Epidermal melanocyte (primary cell): ENCODE measurements at regions not wholly inside any gene's neighbourhood (a gene's known extent, or its start where the extent isn't known, plus 50 kb on each side); places are given as distances from the start of the nearest gene placed in this dataset.

Source experiments
- DNase-seq: peaks from one replicate; pipeline ENCODE4 v3.0.0; 2011; ENCODE audit warnings: low spot score; ENCODE audit not compliant: insufficient read length

DNA sequence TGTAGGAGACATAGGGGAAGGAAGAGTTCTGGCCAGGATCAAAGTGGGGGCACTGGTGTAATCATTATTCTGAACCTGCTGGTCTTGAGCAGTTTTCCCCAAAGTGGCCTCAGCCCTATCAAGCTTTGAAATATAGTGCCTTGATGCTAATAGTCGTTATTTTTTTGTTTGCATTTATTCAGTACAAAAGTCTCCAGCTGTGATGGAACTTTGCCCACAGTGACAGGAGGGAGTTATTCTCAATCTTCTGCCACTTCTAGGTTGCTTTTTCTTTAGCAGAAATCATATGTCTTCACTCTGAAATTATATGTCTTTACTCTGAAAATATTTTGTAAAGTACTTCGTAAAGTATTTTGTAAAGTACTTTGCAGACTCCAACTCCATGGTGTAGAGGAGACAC, 93.1 kb downstream of the FAT3 start:
- DNase-seq, result no peak

DNA sequence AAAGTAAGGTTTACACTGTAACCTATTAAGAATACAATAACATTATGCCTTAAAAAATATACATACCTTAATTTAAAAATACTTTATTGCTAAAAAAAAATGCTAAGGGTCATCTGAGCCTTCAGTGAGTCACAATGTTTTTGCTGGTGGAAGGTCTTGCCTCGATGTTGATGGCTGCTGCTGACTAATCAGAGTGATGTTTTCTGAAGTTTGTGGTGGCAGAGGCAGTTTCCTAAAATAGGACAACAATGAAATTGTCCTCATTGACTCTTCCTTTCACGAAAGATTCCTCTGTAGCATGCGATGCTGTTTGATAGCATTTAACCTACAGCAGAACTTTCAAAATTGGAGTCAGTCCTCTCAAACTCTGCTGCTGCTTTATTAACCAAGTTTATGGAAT, 97.6 kb downstream of the FAT3 start:
- DNase-seq, result no peak

DNA sequence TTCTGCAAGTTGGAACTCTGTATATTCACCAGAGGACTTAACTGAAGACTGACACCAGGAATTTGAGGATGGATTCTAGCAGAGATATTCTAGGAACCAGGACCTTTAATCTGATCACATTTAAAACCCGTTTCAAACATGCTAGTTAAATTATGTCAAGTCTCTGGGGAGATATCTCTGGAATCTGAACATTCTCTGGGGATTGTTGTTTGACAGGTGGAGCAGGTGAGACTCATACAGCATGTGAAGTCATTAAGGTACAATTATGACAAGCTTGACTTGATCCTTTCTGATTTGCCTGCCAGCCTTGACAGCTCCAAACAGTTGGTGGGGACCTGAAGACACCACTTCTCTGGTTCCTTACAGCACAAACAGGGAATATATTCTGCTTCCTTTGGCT, 100.3 kb downstream of the FAT3 start:
- DNase-seq, result no peak

DNA sequence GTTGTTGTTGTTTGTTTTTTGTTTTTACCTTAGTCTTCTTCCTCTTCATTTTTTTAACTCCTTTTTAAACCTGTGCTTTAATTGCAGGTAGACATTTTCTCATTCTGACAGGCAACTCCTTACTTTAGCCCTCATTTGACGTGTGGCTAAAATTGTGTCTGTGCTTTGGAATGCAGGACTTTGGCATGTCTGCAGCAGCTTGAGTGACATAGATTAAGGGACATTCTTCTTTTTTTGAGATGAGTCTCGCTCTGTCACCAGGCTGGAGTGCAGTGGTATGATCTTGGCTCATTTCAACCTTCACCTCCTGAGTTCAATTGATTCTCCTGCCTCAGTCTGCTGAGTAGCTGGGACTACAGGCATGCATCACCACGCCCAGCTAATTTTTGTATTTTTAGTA, 100.8 kb downstream of the FAT3 start:
- no peak for DNase-seq

DNA sequence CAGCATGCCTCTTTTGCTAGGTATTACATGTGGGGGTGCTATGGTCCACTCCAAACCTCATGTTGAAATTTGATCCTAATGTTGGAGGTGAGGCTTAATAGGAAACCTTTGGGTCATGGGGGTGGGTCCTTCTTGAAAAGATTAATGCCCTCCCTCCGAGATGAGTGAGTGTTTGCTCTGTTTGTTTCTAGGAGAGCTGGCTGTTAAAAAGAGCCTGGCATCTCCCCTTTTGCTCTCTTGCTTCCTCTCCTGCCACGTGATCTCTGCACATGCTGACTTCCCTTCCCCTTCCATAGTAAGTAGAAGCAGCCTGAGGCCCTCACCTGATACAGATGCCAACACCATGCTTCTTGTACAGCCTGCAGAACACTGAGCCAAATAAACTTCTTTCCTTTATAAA, 104.5 kb downstream of the FAT3 start:
- DNase-seq, result no peak

DNA sequence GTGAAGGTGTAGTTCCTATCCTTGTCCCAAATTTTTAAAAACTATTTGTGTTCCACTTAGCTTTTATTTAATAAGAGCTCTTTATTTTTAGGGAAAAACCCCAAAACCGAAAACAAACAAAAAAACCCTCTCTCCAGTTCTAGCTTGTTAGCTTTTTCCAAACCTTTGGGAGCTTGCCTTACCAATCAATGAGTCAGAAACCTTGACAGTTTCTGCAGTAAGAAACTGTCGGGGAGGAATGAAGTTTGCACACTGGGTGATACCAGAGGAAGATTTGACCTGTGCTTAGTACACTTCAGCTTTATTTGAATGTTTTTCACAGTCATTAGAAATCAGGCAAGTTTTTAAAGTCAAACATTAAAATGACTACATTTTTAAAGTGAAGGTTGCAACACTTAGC, 105.0 kb downstream of the FAT3 start:
- DNase-seq, result no peak

DNA sequence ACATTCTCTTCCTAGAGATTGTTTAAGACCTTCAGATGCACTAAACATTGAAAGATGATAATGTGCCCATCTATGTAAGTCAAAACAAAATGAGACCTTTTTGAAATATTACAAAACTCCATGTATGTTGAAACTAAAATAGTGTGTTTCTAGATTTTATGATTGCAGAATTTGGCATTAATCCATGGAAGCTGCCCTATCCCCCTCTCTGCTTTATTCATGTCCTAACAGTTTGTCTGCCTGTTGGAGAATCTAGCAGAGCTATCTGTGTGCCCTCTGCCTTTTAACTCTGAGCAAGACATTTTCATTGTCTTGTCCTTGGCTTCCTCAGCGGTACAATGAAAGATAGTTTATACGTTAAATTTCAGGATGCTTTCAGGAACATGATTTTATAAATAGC, 105.5 kb downstream of the FAT3 start:
- DNase-seq, result no peak

DNA sequence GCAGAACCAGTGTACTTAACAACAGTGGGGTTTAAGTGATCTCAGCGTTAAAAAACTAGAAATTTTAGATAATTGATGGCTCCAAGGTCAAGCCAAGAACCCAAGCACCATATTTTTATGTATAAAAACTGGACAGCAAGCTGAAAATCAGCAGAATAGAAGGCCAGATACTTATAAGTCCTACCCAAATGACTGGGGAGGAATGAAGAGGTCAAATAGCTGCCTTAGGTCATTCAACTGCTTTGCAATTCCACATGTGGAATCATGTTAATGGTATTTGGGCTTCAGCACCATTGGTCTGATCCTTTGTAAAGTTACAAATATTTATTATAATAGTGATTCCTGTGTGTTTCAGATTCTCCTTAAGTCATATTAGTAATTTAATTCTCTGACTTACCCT, 108.4 kb downstream of the FAT3 start:
- DNase-seq, result peak; percentile 36

DNA sequence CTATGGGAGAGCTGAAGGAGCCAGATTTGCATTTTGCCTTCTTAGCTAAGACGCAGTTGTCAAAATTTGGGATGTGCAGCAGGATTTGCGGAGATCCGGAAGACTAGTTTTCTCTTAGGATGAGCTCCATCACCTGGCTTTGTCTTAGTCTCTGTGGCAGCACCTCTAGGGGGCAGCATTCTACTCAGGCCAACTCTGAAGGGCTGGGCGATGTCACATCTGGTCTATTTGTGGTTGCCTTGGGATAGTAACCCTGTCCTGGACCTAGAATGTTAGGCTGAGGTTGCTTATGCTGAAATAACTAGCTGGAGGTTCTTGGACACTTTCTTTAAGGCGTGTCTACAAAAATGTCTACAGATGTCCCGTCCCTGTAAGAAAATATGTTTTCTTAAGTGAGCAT, 116.2 kb downstream of the FAT3 start:
- no peak for DNase-seq

DNA sequence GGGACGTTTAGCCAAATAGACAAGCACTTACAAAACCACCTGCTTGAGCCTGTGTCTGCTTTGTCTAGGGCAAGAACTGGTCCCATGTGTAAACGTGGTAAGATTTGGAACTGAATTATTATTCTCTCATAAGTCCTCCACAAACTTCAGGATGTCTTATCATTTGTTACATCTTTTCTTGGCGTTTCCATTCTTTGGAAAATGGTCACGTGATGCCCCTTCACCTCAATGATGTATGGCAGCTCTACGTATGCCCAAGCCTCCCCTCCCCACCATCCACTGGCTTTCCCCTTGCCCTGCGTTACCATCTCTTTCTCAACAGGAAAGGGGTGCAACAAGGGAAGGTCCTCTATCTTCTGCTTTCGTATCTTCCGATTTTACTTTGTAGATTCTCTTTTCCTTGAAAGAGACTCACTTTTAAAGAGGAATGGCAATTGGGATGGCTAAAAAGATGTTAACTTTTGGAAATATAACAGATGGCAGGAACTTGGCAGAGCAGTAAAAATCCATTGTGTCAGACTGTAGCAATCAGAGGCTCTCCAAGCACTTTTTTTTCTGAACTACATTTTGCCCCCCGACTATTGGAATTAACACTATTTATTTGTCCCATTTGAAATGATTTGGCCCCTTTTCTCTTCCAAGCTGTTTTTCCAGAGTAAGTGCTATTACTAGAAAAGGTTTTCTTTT, 117.6 kb downstream of the FAT3 start:
- no peak for DNase-seq

DNA sequence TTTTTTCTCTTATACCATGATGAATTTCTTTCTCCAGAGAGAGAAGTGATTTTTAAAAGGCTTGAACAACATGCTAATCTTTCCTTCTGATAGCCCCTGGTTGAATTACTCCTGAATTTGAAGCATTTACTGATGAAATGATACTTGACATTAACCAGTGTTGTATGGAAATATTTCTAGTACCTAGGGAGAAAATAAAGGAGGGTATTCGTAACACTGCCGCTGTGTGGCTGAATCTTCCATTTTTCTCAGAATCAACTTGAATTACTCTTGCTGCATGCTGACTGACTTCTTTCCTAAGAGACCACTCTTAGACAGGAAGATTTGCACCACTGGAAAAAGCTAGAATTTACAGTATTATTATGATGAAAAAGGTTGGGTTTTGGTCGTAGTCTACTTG, 118.3 kb downstream of the FAT3 start:
- DNase-seq, result no peak

DNA sequence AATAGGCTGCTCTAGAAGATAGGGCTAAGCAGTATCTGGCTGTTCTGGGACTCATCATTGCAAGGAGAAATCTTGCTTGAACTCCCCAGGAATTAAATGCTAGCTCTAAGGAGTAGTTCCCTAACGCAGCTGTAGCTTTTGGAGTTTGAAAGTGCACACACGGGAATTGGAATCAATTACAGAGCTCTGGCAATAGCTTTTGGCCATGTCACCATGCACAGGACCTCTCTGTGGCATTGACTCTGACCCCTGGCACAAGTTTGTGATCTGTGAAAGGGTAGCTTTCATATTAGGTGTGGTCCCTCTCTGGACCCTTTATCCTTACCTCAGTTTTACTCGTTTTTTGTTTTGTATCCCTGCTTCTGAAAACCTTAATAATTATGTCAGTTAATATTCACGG, 121.6 kb downstream of the FAT3 start:
- no peak for DNase-seq

DNA sequence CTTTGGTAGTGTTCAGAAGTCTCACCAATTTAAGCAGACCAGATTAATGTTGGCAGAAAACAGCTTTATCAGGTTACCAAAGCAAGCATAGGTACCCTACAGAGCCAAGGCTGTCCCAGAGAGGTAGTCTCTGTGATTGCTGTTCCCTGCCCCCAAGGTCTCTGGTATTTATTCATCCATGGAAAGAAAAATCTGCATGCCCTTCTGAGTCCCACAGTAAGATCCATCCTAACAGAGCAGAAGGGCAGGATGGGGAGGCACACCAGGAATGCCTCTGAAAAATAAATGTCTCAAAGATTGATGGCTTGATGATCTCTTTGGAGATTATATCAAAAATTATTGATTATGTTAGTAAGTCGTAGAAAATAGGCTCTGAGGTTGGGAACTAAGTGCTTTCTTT, 122.8 kb downstream of the FAT3 start:
- DNase-seq, result no peak

DNA sequence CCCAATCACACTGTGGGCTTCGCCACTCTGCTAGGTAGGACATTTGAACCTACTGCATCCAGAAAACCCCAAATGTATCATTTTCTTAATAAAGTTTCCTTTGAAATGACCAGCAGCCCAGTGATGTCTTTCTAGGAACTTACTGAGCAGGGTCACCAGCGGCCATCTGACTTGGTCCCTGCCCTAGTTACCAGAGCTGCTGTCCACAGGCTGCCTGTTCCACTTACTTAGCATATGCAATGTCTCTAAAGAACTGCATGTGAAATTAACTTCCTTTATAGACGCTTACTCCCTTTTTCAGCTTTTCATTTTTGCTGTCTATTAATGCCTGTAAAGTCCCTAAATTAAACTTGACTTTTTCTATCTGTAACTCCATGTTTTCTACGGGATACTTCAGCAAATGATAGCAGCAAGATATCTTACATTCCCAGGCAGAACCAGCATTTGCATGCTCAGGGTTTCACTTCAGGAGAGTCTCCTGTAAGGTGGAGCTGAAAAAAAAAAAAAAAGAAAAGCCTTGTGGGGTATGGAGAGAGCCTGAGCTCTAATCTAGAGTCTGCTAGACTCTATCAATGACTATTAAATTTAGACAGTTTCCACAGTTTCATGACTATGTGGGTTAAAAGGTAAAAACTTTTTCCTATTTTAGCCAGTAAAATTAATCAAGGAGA, 125.0 kb downstream of the FAT3 start:
- DNase-seq, result no peak

DNA sequence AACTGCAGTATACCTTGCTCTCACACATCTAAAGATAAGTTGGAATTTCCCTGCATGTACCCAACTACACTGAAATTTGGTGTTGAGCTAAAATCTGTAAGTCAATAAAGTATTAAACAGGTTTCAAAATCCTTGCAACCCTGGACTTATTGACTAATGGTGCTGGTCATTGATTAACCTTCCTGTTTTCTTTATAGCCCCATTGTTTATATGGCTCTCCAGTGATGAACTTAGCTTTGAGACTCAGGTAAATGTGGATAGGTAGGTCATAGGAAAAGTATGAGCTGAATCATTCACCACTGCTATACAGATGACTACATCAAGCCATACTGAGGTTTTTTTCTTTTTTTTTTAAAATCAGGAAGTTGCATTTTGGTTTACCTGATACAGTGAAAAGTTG, 132.7 kb downstream of the FAT3 start:
- DNase-seq, result no peak

DNA sequence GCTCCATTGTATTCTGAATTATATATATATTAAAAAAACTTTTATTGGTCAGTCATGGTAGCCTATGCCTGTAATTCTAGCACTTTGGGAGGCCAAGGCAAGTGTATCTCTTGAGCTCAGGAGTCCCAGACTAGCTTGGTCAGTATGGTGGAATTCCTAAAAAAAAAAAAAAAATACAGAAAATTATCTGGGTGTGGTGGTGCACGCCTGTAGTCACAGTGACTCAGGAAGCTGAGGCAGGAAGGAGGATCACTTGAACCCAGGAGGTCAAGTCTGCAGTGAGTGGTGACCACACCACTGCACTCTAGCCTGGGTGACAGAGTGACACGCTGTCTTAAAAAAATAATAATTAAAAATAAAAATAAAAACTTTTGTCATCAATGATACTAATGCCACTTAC, 133.2 kb downstream of the FAT3 start:
- no peak for DNase-seq

DNA sequence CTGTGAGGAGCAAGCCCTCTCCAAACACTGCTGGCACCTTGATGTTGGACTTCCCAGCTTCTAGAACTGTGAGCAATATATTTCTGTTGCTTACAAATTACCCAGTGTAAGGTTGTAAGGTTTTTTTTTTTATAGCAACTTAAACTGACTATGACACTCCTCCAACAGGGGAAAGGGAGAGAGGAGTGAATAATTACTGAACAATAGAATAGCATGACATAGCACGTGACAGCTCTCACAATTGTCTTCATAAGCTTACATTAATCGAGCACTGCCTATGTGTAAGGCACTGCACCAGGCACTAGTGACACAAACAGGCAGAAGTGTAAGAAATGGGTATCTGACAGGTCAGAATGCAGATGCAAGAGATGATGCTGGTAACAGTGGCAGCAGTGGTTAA, 136.9 kb downstream of the FAT3 start:
- DNase-seq, result no peak

DNA sequence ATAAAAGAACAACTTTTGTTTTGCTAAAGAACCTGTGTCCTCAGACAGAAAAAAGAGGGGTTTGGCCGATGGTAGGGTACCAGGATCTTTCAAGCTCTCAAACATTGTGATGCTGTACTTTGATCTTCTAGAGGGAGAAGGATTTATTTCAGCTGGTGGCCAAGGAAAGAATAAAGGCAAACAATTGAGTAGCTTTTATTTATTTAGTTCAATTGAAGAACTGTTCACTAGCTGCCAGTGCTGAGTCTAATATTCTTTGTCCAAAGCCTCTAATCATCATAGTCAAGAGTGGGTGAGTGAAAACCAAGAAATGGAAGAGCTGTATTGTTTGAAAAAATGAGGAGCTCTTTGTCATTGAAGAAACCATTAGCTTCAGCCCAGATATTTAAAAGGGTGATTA, 138.4 kb downstream of the FAT3 start:
- no peak for DNase-seq

DNA sequence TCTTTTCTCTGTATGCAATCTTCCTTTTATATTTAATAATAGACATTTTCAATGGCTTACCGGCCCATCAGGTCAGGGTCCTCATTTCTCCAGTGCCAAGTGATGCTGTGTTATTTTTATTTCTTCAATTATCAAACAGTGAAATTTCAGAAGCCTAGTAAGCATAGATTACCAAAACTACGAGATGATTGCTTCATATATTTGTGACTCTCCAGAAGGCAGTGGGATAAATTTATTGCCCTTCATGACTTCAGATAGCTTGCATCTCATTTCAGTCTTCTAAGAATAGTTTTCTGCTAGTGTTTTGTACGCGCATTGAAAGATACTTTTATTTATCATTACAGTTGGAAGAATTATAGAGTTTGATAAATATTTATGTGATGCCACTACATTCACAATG, 139.6 kb downstream of the FAT3 start:
- DNase-seq, result no peak

DNA sequence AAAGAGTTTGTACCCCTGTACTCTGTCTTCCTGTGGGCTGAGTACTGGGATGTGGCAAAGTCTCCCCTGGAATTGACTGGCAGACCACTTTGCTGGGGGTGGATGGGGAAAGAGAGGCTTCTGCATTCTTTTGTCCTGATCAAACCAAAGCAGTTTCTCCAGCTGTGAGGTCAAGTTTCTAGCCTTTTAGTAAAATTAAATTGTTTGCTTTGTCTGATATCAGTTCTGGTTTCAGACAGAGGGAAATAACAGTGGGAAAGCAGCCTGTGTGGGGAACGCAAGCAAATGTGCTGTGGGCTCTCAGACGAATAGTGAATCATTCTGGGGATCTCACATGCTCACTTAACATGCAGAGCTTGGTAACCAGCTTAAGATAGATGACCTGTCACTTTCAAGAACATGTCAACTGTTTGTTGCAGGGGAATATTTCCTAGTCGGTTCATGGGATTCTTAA, 151.6 kb downstream of the FAT3 start:
- DNase-seq, result no peak

DNA sequence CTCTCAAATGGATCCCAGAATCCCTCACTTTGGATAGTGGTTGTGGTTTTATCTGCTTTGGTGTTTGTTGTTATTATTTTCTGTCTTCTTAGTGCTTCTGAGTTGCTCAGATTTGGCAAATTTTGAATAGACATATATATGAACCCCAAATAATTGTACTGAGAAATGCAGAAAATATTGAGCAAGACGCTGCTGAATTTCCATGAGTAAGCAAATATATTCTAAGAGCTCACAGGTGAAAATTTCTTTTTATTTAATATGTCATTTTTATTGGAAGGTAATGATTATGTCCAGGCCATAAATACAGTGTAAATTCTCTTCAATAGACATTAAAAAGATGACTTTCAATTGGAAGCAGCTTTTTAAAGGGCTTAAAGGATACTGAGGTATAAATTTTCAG, 152.1 kb downstream of the FAT3 start:
- DNase-seq, result no peak

DNA sequence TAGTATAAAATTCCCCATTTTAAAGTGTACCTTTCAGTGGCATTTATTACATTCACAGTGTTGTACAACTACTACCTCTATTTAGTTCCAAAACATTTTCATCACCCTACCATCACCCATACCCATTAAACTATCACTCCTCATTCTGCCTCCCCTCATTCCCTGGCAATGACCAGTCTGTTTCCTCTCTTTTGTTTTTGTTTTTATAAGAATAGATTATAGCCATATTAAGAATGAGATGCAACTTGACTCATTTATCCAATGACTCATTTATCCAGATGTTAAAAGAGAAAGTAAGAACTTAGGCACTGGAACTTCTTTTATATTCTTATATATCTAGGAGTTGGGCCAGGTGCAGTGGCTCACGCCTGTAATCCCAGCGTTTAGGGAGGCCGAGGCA, 156.3 kb downstream of the FAT3 start:
- DNase-seq, result no peak

DNA sequence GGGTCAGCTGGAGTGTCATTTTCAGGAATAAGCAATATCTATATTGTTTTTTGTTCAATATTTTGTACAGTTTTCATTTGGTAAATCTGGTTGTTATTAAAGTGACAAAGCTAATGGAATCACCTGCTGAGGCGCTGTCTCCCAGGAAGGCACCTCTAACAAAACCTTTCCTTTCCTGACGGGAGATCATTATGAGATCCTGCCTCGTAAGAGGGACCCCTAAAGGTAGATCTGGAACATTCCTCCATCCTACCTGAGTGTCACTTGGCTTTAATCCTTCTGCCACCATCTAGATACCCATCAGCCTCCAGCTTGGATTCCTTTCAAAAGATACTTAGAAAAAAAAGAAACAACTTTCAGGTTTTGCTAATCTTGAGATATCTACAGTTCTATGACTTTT, 157.7 kb downstream of the FAT3 start:
- DNase-seq, result no peak
